NCI-H2196 treated with DMSO at 0.1 percent for 48 hours (cell line): ENCODE measurements at regions not wholly inside any gene's neighbourhood (a gene's known extent, or its start where the extent isn't known, plus 50 kb on each side); places are given as distances from the start of the nearest gene placed in this dataset.
"Not testable (repeated sequence)": the region's sequence is repeated elsewhere in the genome, so short reads cannot be mapped to it uniquely, and the experiment has no call there.

ENCODE experiments used
- DNase-seq: peaks from one replicate; lab custom pipeline; 2025; ENCODE audit not compliant: unreplicated experiment; lab: John Stamatoyannopoulos, UW

DNA sequence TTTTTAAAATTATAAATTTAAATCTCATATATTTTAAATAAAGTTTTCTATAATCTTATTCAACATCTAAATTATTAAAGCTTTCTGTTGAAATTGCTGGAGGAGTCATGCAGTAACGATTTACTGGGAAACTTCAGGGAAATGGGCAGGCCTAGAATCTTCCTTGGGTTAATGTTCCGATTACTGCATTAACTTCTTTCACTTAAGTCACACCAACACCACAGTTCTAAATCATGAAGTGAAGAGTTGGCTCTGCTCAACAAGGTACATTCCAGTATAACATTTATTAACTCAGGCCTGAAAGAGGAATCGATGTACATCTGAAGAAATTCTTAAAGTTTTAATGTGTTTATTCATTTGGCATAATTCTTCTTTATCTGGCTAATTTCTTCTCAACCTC, 244.3 kb downstream of the CCER1 start:
- no peak for DNase-seq

DNA sequence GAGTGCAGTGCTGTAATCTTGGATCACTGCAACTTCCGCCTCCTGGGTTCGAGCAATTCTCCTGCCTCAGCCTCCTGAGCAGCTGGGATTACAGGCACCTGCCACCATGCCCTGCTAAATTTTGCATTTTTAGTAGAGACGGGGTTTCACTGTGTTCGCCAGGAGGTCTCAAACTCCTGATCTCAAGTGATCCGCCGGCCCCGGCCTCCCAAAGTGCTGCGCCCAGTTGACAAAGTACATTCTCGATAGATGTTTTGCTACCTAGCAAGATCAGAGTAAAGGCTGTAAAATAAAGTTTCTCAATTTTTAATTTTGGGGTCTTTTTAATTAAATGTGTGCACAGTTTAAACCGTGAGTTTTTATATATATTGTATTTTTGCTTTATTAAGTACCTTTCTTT, 248.9 kb downstream of the CCER1 start:
- DNase-seq = no peak

DNA sequence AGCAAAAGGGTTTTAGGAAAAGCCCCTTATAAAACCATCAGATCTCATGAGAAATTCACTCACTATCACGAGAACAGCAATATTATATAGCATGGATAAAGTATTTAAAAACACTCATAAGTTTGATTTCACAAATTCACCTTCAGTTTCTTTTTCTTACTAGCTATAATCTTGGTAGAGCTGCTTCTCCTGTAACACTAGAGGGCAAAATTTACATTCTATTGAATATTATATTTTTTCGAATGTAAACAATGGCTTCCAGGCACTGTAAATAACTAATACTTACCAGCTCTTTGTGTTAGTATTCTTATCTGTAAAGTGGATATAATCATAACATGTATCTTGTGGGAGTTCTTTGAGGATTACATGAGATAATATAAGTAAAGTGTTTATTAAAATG, 259.6 kb downstream of the CCER1 start:
- no peak for DNase-seq

DNA sequence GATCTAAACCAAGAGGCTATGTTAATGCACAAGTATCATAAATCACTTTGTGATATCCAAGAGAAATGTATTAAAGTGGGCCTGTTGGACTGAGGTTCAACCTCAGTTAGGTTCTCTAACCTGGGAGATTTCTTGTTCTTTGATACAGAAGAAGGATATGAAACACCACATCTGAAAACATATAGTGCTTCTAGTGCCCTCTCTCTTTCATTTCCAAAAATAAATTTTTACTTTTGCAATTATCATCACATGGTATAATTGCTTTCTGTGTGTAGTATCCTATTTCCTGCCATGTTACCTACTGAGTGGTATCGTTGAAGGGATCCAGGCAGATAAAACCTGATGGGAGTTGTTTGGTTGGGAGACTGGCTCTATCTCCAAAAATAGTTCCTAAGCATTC, 264.9 kb downstream of the CCER1 start:
- no peak for DNase-seq

DNA sequence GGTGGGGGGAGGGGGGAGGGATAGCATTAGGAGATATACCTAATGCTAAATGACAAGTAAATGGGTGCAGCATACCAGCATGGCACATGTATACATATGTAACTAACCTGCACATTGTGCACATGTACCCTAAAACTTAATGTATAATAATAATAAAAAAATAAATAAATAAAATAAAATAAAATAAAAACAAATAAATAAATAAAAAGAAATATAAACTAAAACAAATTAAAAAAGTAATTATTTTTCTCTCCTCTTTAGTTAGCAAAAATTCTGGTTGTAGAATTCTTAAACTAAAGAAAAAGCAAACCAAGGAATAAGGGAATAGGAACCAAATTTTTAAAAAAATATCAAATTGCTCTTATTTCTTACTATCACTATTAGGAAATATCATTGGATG, 267.3 kb downstream of the CCER1 start:
- DNase-seq = not testable (repeated sequence)

DNA sequence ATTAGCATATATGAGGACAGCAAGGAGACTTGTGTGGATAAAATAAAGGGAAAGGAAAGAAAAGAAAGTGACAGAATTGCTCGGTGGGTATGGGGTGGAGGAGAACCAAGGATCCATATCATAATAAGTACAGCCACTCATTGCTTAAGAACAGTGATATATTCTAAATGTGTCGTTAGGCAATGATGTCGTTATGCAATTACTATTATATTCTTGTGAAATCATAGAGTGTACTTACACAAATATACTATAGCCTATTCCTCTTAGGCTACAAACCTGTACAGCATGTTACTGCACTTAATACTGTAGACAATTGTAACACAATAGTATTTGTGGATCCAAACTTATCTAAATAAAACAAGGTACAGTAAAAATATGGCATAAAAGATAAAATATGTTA, 271.1 kb downstream of the CCER1 start:
- DNase-seq = no peak

DNA sequence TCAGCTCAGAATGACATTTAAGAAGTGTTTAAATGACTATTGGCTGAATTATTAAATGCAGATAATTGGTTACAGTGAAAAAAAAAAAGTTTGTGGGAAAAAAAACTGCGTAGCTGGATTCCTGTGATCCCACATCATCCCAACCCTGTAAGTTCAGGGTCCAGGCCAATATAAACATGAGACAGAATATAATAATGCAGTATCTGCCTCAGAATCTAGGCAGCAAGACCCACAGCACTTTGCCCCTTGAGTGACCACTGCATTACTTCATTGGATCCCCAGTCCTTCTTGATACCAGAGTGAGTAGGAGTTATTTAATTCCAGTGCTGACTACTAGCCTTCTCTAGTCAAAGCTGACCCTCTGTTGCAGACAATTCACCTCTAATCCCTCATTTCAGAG, 272.6 kb downstream of the CCER1 start:
- no peak for DNase-seq

DNA sequence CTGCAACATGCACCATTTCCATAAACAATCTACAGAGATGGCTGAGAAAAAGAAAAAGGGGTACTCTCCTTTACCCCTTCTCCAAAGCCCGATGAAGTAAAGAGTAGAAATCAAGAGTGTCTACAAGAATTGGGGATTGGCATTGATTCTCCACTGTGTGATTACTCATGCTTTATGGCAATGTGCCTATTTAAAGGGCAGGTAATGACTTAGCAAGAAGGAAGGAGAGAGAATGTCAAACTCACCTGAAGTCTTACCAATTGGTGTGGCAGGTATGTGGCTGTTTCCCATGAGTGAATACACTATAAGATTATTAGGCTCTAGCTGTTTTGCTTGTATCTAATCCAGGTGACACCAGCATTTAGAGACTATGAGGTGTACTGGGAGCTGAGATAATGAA, 275.3 kb downstream of the CCER1 start:
- no peak for DNase-seq

DNA sequence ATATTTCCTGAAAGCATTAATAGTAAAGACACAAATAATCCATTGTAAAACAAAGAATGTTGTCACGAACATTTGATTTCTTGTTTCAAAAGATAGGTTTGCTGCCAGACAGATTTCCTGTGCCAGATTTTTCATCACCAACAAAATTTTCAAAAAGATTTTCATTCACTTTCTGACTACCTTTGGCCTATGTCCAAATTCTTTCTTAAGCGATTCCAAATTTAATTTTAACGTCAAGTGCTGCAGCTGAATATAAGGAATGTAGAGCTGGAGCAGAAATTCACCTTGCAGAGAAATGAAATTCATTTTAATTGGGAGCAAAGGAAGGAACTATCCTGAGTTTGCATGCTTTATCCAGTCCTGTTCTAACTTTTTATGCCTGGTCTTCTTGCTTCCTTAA, 277.4 kb downstream of the CCER1 start:
- no peak for DNase-seq

DNA sequence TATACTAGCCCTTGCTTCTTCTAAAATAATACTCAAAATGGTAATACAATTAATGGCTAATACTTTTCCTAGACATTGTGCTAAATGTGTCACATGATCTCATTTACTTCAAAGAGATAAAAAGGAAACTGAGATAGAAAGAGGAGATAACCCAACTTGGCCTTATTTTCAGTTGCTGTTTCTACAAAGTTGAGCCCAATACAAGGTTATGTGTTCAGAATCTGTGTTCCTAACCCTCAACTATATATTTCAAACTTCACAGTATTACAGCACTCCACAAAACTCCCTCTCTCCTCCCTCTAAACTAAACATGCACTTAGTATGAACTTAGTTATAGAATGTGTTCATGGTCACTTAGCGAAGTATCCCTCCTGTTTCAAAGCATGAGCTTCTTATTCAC, 277.9 kb downstream of the CCER1 start:
- DNase-seq = no peak

DNA sequence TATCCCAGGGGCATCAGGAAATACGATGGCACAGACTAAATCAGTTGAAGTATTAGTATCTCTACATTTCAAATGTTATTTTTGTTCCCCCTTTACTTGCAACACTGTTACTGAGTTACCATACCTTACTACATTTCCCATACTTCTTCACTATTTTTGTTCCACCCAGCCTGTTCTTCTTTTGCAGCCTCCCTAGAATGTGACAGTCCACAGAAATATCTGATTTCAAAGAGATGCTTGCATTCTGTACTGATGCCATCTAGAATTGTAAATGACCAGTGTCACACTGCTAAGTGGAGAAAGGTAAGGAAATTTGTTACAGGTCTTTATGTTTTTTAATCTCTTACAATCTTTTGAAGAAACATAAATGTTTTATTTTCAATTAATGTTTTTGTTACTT, 279.9 kb downstream of the CCER1 start:
- no peak for DNase-seq

DNA sequence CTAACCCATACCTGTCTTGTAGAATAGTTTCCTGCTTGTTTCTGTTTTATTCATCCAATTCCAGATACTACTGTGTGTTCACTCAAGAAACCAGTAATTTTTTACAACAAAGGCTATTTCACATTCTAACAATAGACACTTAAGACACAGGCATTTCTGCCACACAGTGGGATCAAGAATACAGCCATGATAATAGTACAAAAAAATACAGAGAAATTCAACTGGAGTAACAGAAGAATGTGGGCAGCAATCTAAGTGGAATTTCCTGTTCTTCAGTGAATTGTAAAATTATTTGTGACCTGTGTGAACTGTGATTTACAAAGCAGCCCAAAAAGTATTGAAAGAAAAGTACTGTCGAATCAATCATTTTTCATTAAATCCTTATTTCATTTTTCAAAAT, 282.9 kb downstream of the CCER1 start:
- no peak for DNase-seq

DNA sequence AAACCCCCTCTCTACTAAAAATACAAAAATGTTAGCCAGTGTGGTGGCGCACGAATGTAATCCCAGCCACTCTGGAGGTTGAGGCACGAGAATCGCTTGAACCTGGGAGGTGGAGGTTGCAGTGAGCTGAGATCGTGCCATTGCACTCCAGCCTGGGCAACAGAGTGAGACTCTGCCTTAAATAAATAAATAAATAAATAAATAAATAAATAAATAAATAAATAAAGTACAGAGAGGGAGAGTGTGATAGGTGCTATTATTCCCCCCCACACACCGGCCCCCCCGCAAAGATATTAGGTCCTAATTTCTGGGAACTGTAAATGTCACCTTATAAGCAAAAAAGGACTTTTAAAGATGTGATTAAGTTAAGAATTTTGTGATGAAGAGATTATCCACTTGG, 291.0 kb downstream of the CCER1 start:
- not testable (repeated sequence) for DNase-seq

DNA sequence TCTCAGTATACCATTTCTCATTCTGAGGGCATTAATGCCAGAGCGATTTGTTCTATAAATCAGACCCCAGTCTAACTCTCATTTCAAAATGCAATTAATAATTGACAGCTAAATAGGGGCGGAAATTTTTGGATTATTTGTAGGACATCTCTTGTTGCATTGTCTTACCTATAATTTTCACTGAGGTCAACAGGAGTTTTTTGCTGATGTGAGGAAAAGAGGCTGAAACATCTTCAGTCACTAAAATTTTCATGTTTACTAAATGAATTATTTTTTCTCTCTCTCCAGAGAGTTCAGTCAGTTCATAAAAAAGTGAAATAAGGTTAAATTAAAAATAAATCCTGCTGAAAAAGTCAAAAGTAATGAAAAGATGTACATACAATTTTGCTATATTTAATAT, 295.9 kb downstream of the CCER1 start:
- DNase-seq = no peak

DNA sequence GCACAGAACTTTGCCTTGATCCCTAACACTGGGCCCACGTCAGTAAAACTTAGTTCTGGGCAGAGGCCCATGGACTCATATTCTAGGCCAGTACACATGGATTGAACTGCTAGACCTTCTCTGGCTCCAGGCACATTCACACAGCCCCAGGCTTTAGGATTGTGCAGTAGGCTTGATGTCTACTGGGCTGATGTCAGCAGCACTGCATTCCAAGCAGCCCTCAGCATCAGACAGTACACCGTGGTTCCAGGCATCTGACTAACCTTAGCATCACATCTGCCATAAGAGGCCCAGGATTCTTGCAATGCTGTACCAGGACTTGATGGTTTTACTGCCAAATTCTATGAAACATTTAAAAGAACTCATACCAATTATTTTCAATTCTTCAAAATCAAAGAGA, 301.9 kb downstream of the CCER1 start:
- no peak for DNase-seq

DNA sequence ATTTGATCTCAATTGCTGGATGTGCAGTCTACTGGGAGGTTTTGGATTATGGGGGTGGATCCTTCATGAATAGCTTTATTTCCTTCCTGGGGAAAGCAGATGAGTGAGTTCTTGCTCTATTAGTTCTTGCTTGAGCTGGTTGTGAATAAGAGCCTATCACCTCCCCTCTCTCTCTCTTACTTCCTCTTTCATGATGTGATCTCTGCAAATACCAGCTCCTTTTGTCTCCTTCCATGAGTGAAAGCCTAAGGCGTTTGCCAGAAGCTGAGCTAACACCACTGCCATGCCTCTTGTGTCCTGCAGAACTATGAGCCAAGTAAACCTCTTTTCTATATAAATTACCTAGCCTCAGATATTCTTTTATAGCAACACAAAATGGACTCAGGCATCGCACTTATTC, 302.7 kb downstream of the CCER1 start:
- no peak for DNase-seq

DNA sequence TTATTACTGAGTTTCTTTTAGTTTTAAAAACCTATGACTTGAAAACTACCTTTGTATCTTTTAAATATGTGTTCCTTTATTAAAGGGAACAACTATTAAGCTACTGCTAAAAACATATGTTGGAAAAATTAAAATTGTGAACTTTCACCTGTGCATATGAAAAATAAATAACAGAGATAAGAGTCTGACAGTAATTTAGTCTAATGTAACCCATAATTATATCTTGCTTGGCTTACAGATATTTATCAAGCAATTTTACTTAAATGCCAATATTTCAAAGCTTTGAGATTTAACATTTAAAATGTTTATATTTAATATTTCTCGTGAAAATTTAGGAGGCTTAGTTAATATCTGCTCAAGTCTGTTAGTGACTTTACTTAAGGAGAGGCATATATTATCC, 309.8 kb downstream of the CCER1 start:
- DNase-seq = no peak

DNA sequence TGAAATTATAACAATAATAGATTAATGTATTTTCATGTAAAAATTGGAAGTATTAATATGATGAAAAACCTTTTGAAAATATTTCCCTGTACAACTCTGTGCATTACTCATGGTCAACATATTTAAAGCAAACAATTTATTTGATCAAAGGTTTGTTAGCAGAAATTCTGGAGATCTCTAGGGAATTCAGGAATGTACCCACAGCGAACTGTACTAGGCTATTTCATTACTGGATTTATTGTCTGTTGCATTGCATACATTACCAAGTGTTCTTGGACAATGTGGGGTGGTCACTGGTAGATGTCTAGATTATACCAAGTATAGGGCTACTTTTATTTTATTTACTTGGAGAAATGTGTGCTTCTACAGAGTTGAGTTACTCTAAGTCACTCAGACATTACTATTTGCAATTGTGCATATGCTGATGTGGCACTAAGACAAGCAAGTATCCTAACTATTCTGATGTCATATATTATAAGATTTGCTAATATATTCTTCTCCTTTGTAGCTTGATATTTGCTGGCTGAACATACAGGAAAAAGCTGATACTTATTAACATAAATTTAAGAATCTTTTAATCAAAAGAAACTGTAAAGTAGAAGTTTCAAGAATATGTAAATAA, 323.3 kb downstream of the CCER1 start:
- DNase-seq = no peak

DNA sequence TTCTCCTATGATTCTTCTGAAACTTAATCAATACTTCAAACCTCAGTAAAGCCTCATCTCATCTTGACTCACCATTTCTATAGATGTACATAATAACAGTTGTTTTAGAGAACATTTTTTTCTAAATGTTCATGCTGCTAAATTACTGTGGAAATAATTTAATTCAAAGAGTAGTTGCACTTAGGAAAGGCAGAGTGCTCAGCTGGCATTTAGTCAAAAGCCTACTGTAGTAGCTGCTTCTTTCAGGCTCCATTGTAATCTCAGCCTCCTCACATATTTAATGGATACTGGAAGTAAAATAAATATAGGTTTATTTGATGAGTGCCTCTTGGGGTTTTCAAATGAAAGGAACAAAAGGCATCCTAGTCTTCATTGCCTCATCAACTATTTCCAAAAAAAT, 325.0 kb downstream of the CCER1 start:
- no peak for DNase-seq

DNA sequence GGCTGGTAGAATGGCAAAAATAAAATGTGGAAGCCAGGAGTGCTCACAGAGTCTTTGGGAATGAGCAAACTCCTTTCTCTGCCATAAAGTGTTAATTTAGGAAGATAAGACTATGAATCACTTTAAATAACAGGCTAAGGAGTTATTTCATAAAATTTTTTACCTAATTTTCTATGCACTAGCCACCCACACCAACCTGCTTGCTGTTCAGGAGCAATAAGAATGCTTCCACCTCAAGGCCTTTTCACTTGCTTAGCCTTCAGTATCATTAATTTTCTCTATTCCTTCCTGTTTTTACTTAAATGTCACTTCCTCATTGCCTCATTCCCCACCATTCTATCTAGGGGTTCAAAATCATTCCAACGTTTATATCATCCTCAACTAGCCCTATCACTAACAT, 326.8 kb downstream of the CCER1 start:
- DNase-seq = no peak

DNA sequence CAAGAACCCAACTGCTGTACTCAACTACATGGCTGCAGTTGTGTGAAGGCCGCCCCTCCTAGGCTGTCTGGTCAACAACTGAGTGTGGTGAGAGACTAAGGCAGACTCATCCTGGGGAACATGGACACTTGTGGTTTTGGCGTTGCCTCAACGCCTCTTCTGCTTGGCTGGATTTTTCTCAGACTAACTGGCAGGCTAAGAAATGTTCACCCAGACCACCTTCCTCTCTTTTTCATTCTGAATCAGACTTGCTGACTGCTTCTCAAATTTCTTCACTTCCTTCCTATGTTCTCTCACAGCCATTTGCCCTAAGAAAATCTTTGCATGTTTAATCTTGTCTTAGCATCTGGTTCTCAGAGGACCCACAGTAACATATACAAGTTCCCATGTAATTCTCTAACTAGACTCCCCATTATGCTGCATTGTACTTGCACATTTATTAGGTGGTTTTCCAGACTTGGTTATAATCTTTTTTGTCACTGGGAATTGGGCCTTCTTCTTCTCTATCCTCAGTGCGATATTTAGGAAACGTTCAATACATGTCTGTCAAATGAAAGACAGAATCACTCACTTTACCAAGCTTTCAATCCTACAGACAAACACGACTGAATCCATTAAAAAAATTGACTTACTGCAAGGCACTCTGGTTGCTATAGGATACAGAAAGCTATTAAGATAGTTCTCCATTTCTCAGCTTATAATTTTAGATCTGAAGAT, 327.6 kb downstream of the CCER1 start:
- no peak for DNase-seq

DNA sequence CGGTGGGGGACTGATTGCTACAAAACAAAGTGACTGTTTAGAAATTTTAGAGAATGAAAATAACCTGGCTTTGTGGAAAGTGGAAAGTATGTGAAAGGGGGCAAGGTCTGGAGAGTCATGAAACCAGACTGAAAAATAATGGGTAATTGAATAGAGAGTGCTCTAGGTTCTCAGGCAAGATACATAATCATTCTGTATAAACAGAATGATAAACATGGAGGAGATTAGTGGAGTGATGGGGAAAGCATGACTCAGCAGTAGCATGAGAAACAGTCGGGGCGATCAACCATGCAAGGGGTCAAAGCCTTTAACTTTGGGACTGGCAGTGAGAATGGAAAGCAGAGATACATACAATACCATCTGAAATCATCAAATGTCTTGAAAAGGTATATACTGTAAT, 332.5 kb downstream of the CCER1 start:
- no peak for DNase-seq

DNA sequence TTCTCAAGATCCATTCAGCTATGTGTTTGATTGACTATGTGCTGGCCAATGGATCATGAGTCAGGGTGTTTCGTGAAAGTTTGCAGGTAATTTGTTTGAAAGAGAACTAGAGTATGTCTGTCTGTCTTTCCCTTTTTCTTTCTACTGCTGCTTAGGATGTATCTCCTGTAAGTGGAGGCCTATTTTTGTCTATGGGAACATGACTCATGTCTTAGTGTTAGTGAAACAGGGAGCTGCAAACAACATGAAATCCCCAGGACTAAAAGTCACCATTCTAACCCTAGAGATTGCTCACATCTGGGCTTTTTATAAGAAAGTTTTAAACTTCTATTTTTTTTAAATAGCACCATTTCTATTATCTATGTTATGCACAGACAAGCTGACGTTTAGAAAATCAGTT, 333.0 kb downstream of the CCER1 start:
- no peak for DNase-seq
